HCT116 (cell line): ENCODE measurements at regions not wholly inside any gene's neighbourhood (a gene's known extent, or its start where the extent isn't known, plus 50 kb on each side); places are given as distances from the start of the nearest gene placed in this dataset.

Source experiments
- ATAC-seq: fragments of 200-7000 bp; cut with Tn5 transposase; 2 replicates; pipeline ENCODE4 v1.9.1; 2020; ENCODE audit warnings: mild to moderate bottlenecking, moderate library complexity
- BruUV-seq: library from RNA; stranded (reverse); fragments of 400-500 nt; replicated peaks from 2 replicates; lab custom pipeline; 2021; lab: Mats Ljungman, UMichigan
- CTCF ChIA-PET: fragments of 300-600 bp; sonication (Branson Sonifier 250); formaldehyde crosslinking; loops from one replicate; lab custom pipeline; 2021; ENCODE audit warnings: antibody characterized with exemption; lab: Charles Lee
- POLR2A ChIA-PET: fragments of 300-600, 350-600 bp; sonication (Branson Sonifier 250); formaldehyde crosslinking; loops from one replicate; lab custom pipeline; 2021; ENCODE audit warnings: antibody characterized with exemption; lab: Charles Lee
- RAD21 ChIA-PET, 2 experiments: fragments of 300-600 bp; sonication (Branson Sonifier 250); formaldehyde crosslinking; loops; one replicate each; lab custom pipeline; 2023; ENCODE audit warnings: low total read pairs in 2 of 2; ENCODE audit not compliant: uncharacterized antibody in 2 of 2, unreplicated experiment in 2 of 2, low non-redundant PET in 1 of 2; lab: Charles Lee
- DNase-seq: peaks from one replicate; pipeline ENCODE4 v3.0.0-alpha.2; 2010; ENCODE audit warnings: low read depth, low spot score
- H2AFZ ChIP-seq: fragments of 200-600 bp; shearing (Covaris generic), sonication (generic); 2 replicates; pipeline ENCODE4 v1.6.1; 2017; ENCODE audit warnings: low read depth, mixed run types, mixed read lengths, antibody characterized with exemption, low read length; ENCODE audit not compliant: poor library complexity, severe bottlenecking
- H3K27ac ChIP-seq: 2 replicates; pipeline ENCODE4 v1.5.1; 2012; ENCODE audit warnings: low read depth, low read length
- H3K27me3 ChIP-seq: fragments of 200-600 bp; sonication (generic); 2 replicates; pipeline ENCODE4 v1.6.1; 2016; ENCODE audit warnings: mixed run types, low read length, mixed read lengths; ENCODE audit not compliant: insufficient read depth
- H3K36me3 ChIP-seq, 2 experiments: fragments of 200-500 bp in 1 of 2; fragments of 200-600 bp in 1 of 2; sonication (Bioruptor generic) in 1 of 2; sonication (generic) in 1 of 2; 2 replicates each; pipeline versions ENCODE4 v1.5.1 to v1.6.1; 2014 to 2016; ENCODE audit warnings: low read length in 2 of 2, inconsistent platforms in 1 of 2, mixed read lengths in 1 of 2, mixed run types in 1 of 2; ENCODE audit not compliant: insufficient read depth in 2 of 2, control insufficient read depth in 1 of 2
- H3K4me1 ChIP-seq, 2 experiments: fragments of 200-600 bp in 1 of 2; sonication (generic) in 1 of 2; 2 replicates each; pipeline versions ENCODE4 v1.5.1 to v1.6.1; 2012 to 2017; ENCODE audit warnings: low read length in 2 of 2, inconsistent platforms in 1 of 2, mild to moderate bottlenecking in 1 of 2, mixed read lengths in 1 of 2, mixed run types in 1 of 2, moderate library complexity in 1 of 2; ENCODE audit not compliant: insufficient read depth in 2 of 2, control insufficient read depth in 1 of 2
- H3K4me2 ChIP-seq: fragments of 200-600 bp; sonication (generic); 2 replicates; pipeline ENCODE4 v1.6.1; 2017; ENCODE audit warnings: mixed run types, low read length, mixed read lengths
- H3K4me3 ChIP-seq, 2 experiments: fragments of 200-600 bp in 1 of 2; sonication (generic) in 1 of 2; replicated peaks in 1 of 2; 2 replicates each; pipeline ENCODE4 v1.5.1; 2011 to 2016; ENCODE audit warnings: low read length in 2 of 2, control low read depth in 1 of 2, low read depth in 1 of 2, mild to moderate bottlenecking in 1 of 2, mixed read lengths in 1 of 2, mixed run types in 1 of 2
- H3K79me2 ChIP-seq: fragments of 200-600 bp; sonication (generic); 2 replicates; pipeline ENCODE4 v1.6.1; 2017; ENCODE audit warnings: mild to moderate bottlenecking, mixed run types, low read length, moderate library complexity, mixed read lengths; ENCODE audit not compliant: insufficient read depth
- H3K9ac ChIP-seq: fragments of 200-600 bp; sonication (generic); 2 replicates; pipeline ENCODE4 v1.6.1; 2016; ENCODE audit warnings: low read length, mixed read lengths
- H3K9me2 ChIP-seq: fragments of 200-600 bp; sonication (generic), shearing (Covaris generic); 2 replicates; pipeline ENCODE4 v1.6.1; 2017; ENCODE audit warnings: mixed run types, mild to moderate bottlenecking, moderate library complexity; ENCODE audit not compliant: insufficient read depth
- H3K9me3 ChIP-seq, 2 experiments: fragments of 200-500 bp in 1 of 2; fragments of 200-600 bp in 1 of 2; sonication (Bioruptor generic) in 1 of 2; sonication (generic) in 1 of 2; 2 replicates each; pipeline ENCODE4 v1.6.1; 2014 to 2017; ENCODE audit warnings: low read length in 2 of 2, mixed read lengths in 2 of 2, inconsistent platforms in 1 of 2, low read depth in 1 of 2, mild to moderate bottlenecking in 1 of 2, mixed run types in 1 of 2, moderate library complexity in 1 of 2; ENCODE audit not compliant: control insufficient read depth in 1 of 2, insufficient read depth in 1 of 2
- H4K20me1 ChIP-seq: fragments of 200-600 bp; sonication (generic), shearing (Covaris generic); 2 replicates; pipeline ENCODE4 v1.6.1; 2017; ENCODE audit warnings: mixed run types, mild to moderate bottlenecking, moderate library complexity; ENCODE audit not compliant: insufficient read depth
- EZH2phosphoT487 ChIP-seq: fragments of 200-600 bp; IDR thresholded peaks from 2 replicates; pipeline ENCODE4 v1.6.1; 2018; ENCODE audit warnings: antibody characterized with exemption, borderline replicate concordance
- FOSL1 ChIP-seq: IDR thresholded peaks from 2 replicates; pipeline ENCODE4 v1.6.1; 2012; ENCODE audit warnings: low read depth
- POLR2A ChIP-seq: IDR thresholded peaks from 2 replicates; pipeline ENCODE4 v1.7.0; 2011; ENCODE audit warnings: borderline replicate concordance; ENCODE audit not compliant: insufficient read depth, insufficient read length; ENCODE audit errors: extremely low read depth
- POLR2AphosphoS5 ChIP-seq: IDR thresholded peaks from 2 replicates; pipeline ENCODE4 v1.6.1; 2011; ENCODE audit warnings: mild to moderate bottlenecking, low read depth, low read length, moderate library complexity
- SIN3A ChIP-seq: IDR thresholded peaks from 2 replicates; pipeline ENCODE4 v1.6.1; 2012; ENCODE audit warnings: low read depth
- SP1 ChIP-seq: IDR thresholded peaks from 2 replicates; pipeline ENCODE4 v1.6.1; 2012; ENCODE audit warnings: low read depth
- SRF ChIP-seq: IDR thresholded peaks from 2 replicates; pipeline ENCODE4 v1.6.1; 2012; ENCODE audit warnings: low read depth
- ZFX ChIP-seq: fragments of 450-650 bp; IDR thresholded peaks from 2 replicates; pipeline ENCODE4 v1.6.1; 2017
- intact Hi-C: fragments of 100-400 bp; cut with micrococcal nuclease; formaldehyde crosslinking; loops from 2 replicates; pipeline ENCODE4 v1.10.0; 2022
- TF ChIP-seq, protein P1 (sequence below), 3 experiments: fragments of 200-600 bp in 1 of 3; sonication (generic) in 1 of 3; IDR thresholded peaks in 2 of 3; conservative IDR thresholded peaks in 1 of 3; 2 replicates each; pipeline ENCODE4 v1.5.1; 2012 to 2017; ENCODE audit warnings: low read depth in 2 of 3, low read length in 2 of 3, antibody characterized with exemption in 1 of 3, borderline replicate concordance in 1 of 3, control low read depth in 1 of 3, mild to moderate bottlenecking in 1 of 3, mixed read lengths in 1 of 3, mixed run types in 1 of 3, moderate library complexity in 1 of 3; ENCODE audit not compliant: insufficient read depth in 1 of 3
- TF ChIP-seq, protein P2 (sequence below): IDR thresholded peaks from 2 replicates; pipeline ENCODE4 v1.6.1; 2012

DNA sequence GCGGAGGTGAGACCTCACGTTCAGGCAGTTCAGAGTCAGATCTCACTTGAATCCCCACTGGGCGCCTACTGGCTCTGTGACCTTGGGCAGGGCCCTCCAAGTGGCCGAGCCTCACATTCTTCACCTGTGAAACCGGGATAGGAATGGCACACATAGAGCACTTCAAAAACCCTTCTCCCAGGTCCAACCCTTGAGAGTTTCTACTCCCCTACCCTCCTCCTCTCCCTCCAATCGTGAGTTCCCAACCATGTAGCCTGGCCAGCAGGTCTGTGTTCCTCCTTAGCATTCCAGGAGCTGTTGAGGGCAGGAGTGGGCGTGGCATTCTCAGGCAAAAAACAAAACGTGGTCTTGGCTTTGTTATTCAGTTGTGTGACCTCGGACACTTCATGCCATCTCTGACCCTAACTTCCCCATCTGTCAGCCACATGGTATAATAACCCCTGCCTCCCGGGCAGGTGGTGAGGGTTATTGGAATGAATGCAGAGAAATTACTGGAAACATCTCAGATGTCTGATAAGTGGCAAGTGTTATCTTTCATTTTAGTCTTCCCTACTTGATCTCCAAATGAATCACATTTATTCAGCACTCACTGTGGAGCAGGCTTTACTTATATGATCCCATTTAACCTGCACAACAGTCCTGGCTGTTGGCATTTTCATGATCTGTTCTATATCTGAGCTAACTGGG lies 112.8 kb upstream of the BOD1 start:
- no peaks in the 10 kb centered on the region for H3K4me1 ChIP-seq
- H3K36me3 ChIP-seq, result no peaks in the 10 kb centered on the region
- H4K20me1 ChIP-seq, result no peaks in the 10 kb centered on the region
- no peaks in the 10 kb centered on the region for H3K79me2 ChIP-seq
- H2AFZ ChIP-seq, result no peak overlapping the region
- H3K4me2 ChIP-seq, result no peak overlapping the region
- no peaks in the 10 kb centered on the region for H3K9me3 ChIP-seq
- ChIA-PET POLR2A (no interaction called here), RAD21 (no interaction called here), CTCF (no interaction called here)
- no peak overlapping the region for H3K9ac ChIP-seq
- no peaks in the 10 kb centered on the region for H3K9me2 ChIP-seq
- TF ChIP-seq ZFX, result no peak
- TF ChIP-seq EZH2phosphoT487, result no peak
- TF ChIP-seq SRF, result no peak
- no peaks in the 10 kb centered on the region for H3K27me3 ChIP-seq
- no peak overlapping the region for H3K27ac ChIP-seq
- ATAC-seq (no peak), DNase-seq (no peak)
- H3K4me3 ChIP-seq, result no peak overlapping the region
- BruUV-seq, result no TSS peak
- intact Hi-C loops, result no loop called here

GRCh38 chr5:173730632-173731298 lies 114.3 kb upstream of the BOD1 start:
- Histone ChIP-seq H4K20me1 (no peaks in the 10 kb centered on the region), H3K4me2 (no peak overlapping the region), H3K27ac (no peak overlapping the region), H3K9me2 (no peaks in the 10 kb centered on the region)
- ATAC-seq, result no peak
- TF ChIP-seq POLR2A, result no peak
- TF ChIP-seq POLR2AphosphoS5, result no peak
- no peak for TF ChIP-seq FOSL1
- no peak for TF ChIP-seq SIN3A
- no peak for TF ChIP-seq ZFX
- TF ChIP-seq SRF, result no peak
- TF ChIP-seq, protein P1, sequence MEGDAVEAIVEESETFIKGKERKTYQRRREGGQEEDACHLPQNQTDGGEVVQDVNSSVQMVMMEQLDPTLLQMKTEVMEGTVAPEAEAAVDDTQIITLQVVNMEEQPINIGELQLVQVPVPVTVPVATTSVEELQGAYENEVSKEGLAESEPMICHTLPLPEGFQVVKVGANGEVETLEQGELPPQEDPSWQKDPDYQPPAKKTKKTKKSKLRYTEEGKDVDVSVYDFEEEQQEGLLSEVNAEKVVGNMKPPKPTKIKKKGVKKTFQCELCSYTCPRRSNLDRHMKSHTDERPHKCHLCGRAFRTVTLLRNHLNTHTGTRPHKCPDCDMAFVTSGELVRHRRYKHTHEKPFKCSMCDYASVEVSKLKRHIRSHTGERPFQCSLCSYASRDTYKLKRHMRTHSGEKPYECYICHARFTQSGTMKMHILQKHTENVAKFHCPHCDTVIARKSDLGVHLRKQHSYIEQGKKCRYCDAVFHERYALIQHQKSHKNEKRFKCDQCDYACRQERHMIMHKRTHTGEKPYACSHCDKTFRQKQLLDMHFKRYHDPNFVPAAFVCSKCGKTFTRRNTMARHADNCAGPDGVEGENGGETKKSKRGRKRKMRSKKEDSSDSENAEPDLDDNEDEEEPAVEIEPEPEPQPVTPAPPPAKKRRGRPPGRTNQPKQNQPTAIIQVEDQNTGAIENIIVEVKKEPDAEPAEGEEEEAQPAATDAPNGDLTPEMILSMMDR (IDR thresholded peaks at IDR 0.05 in 2 of 3, conservative IDR thresholded peaks at IDR 0.05 in 1 of 3; ENCODE audit: borderline replicate concordance in 1 of 3, insufficient read depth in 1 of 3, low read depth in 2 of 3, low read length in 2 of 3), result no peak
- TF ChIP-seq, protein P2, sequence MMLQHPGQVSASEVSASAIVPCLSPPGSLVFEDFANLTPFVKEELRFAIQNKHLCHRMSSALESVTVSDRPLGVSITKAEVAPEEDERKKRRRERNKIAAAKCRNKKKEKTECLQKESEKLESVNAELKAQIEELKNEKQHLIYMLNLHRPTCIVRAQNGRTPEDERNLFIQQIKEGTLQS, result no peak
- TF ChIP-seq SP1, result no peak
- TF ChIP-seq, all 23 proteins: peak for 0
- Histone ChIP-seq H3K27me3 (no peaks in the 10 kb centered on the region), H3K9me3 (no peaks in the 10 kb centered on the region), H3K79me2 (no peaks in the 10 kb centered on the region), H2AFZ (no peak overlapping the region), H3K36me3 (no peaks in the 10 kb centered on the region), H3K9ac (no peak overlapping the region), H3K4me3 (no peak overlapping the region), H3K4me1 (no peaks in the 10 kb centered on the region)
- BruUV-seq, result no TSS peak
- ChIA-PET POLR2A (no interaction called here), RAD21 (no interaction called here), CTCF (no interaction called here)
- DNase-seq, result no peak
- intact Hi-C loops, result no loop called here
